ENCODE measurements at regions not wholly inside any gene's neighbourhood (a gene's known extent, or its start where the extent isn't known, plus 50 kb on each side); places are given as distances from the start of the nearest gene placed in this dataset.

DNA sequence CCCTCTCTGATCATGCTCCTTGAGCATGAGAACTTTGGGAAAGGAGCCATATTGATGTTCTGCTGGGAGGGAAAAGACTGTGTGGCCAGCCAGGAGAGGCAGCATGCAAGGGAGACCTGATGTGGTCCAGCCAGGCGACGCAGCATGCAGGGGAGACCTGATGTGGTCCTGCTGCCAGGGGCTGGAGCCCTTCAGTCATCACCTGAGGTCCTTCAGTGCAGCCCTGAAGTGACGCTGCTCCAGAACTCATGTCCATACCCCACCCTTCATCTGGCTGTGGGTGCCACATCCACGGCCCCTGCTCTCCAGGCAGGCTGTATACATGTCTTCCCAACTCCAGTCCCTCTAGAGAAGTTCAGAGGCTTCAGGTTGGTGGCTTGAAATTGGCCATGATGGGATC is 134.4 kb downstream of the ERMARD start:
- CTCF ChIA-PET = no interaction called here
- BruUV-seq (replicated peaks) = no TSS peak
- intact Hi-C loops (cut with micrococcal nuclease; ENCODE audit: unreplicated experiment) = no loop called here
- Histone ChIP-seq H3K27ac (ENCODE audit: low read depth, low read length, poor library complexity, severe bottlenecking) (no peak overlapping the region), H3K4me3 (ENCODE audit: low read depth, low read length, poor library complexity, severe bottlenecking) (no peak overlapping the region), H3K9me3 (ENCODE audit: low read depth, low read length, poor library complexity, severe bottlenecking) (no peaks in the 10 kb centered on the region), H3K36me3 (ENCODE audit: insufficient read depth, low read length, poor library complexity, severe bottlenecking) (no peaks in the 10 kb centered on the region), H3K27me3 (replicated peaks; ENCODE audit: insufficient read depth, low read depth, low read length, poor library complexity) (peaks cover 9% of the 10 kb centered on the region), H3K4me1 (ENCODE audit: insufficient read depth, low read length, poor library complexity, severe bottlenecking) (no peaks in the 10 kb centered on the region)
- POLR2A ChIA-PET (ENCODE audit: low non-redundant PET) = no interaction called here
- no peak for DNase-seq (ENCODE audit: low spot score)
- no peak for TF ChIP-seq EZH2 (IDR thresholded peaks at IDR 0.05; ENCODE audit: borderline replicate concordance, low read depth, low read length, poor library complexity, severe bottlenecking)
- TF ChIP-seq, protein P1, sequence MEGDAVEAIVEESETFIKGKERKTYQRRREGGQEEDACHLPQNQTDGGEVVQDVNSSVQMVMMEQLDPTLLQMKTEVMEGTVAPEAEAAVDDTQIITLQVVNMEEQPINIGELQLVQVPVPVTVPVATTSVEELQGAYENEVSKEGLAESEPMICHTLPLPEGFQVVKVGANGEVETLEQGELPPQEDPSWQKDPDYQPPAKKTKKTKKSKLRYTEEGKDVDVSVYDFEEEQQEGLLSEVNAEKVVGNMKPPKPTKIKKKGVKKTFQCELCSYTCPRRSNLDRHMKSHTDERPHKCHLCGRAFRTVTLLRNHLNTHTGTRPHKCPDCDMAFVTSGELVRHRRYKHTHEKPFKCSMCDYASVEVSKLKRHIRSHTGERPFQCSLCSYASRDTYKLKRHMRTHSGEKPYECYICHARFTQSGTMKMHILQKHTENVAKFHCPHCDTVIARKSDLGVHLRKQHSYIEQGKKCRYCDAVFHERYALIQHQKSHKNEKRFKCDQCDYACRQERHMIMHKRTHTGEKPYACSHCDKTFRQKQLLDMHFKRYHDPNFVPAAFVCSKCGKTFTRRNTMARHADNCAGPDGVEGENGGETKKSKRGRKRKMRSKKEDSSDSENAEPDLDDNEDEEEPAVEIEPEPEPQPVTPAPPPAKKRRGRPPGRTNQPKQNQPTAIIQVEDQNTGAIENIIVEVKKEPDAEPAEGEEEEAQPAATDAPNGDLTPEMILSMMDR (conservative IDR thresholded peaks at IDR 0.05; ENCODE audit: low read depth, low read length) = no peak

DNA sequence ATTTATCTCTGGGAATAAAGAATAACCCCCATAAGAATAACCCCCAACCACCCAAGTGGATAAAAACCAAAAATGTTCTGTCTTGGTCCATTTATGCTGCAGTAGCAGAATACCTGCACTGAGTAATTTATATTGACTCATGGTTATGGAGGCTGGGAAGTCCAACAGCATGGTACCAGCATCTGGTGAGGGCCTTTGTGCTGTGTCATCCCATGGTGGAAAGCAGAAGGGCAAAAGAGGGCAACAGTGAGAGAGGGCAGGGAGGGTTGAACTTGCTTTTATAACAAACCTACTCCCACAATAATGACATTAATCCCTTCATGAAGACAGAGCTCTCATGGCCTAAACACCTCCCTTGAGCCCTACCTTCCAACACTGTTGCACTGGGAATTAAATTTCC is 133.7 kb downstream of the ERMARD start:
- no TSS peak for BruUV-seq (replicated peaks)
- H3K27me3 ChIP-seq (replicated peaks; ENCODE audit: insufficient read depth, low read depth, low read length, poor library complexity) = peaks cover 9% of the 10 kb centered on the region
- intact Hi-C loops (cut with micrococcal nuclease; ENCODE audit: unreplicated experiment) = no loop called here
- no peaks in the 10 kb centered on the region for H3K9me3 ChIP-seq (ENCODE audit: low read depth, low read length, poor library complexity, severe bottlenecking)
- POLR2A ChIA-PET (ENCODE audit: low non-redundant PET) = no interaction called here
- no peak for TF ChIP-seq EZH2 (IDR thresholded peaks at IDR 0.05; ENCODE audit: borderline replicate concordance, low read depth, low read length, poor library complexity, severe bottlenecking)
- TF ChIP-seq, protein P1 (conservative IDR thresholded peaks at IDR 0.05; ENCODE audit: low read depth, low read length) = no peak
- H3K36me3 ChIP-seq (ENCODE audit: insufficient read depth, low read length, poor library complexity, severe bottlenecking) = no peaks in the 10 kb centered on the region
- H3K27ac ChIP-seq (ENCODE audit: low read depth, low read length, poor library complexity, severe bottlenecking) = no peak overlapping the region
- no peak overlapping the region for H3K4me3 ChIP-seq (ENCODE audit: low read depth, low read length, poor library complexity, severe bottlenecking)
- CTCF ChIA-PET = no interaction called here
- no peak for DNase-seq (ENCODE audit: low spot score)
- no peaks in the 10 kb centered on the region for H3K4me1 ChIP-seq (ENCODE audit: insufficient read depth, low read length, poor library complexity, severe bottlenecking)

DNA sequence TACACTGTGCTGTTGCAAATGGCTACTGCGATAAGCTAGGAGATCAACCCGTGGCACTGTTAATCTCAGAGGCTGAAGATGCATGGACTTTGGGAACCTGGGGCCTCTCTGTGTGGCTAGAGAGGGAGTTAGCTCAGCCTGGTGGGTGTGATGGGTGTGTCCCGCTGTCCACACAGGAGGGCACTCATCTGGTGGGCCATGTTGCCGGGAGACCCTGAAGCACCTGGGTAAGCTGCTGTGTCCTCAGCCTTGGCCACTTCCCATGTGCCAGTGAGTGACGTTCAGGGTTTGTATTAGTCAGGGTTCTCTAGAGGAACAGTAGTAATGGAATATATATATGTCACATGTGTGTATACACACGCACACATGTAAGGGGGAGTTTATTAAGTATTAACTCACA is 132.7 kb downstream of the ERMARD start:
- intact Hi-C loops (cut with micrococcal nuclease; ENCODE audit: unreplicated experiment) = no loop called here
- TF ChIP-seq EZH2 (IDR thresholded peaks at IDR 0.05; ENCODE audit: borderline replicate concordance, low read depth, low read length, poor library complexity, severe bottlenecking) = no peak
- TF ChIP-seq, protein P1 (conservative IDR thresholded peaks at IDR 0.05; ENCODE audit: low read depth, low read length) = no peak
- Histone ChIP-seq H3K36me3 (ENCODE audit: insufficient read depth, low read length, poor library complexity, severe bottlenecking) (no peaks in the 10 kb centered on the region), H3K4me1 (ENCODE audit: insufficient read depth, low read length, poor library complexity, severe bottlenecking) (no peaks in the 10 kb centered on the region), H3K9me3 (ENCODE audit: low read depth, low read length, poor library complexity, severe bottlenecking) (no peaks in the 10 kb centered on the region), H3K27ac (ENCODE audit: low read depth, low read length, poor library complexity, severe bottlenecking) (no peak overlapping the region), H3K4me3 (ENCODE audit: low read depth, low read length, poor library complexity, severe bottlenecking) (no peak overlapping the region), H3K27me3 (replicated peaks; ENCODE audit: insufficient read depth, low read depth, low read length, poor library complexity) (no peaks in the 10 kb centered on the region)
- DNase-seq (ENCODE audit: low spot score) = no peak
- no TSS peak for BruUV-seq (replicated peaks)
- POLR2A ChIA-PET (ENCODE audit: low non-redundant PET) = no interaction called here
- CTCF ChIA-PET = no interaction called here
